HG03175 (cell line): ENCODE measurements at regions not wholly inside any gene's neighbourhood (a gene's known extent, or its start where the extent isn't known, plus 50 kb on each side); places are given as distances from the start of the nearest gene placed in this dataset.

Experiments
- ATAC-seq: cut with Tn5 transposase; IDR thresholded peaks from one replicate; pipeline ENCODE4 v1.9.1; 2021; ENCODE audit warnings: mild to moderate bottlenecking, moderate library complexity; ENCODE audit not compliant: unreplicated experiment

GRCh38 chr13:26456650-26457049 lies 100.8 kb upstream of the WASF3 start:
- no peak for ATAC-seq

- ATAC-seq = no peak
Observed at GRCh38 chr13:26457212-26457611, 100.3 kb upstream of the WASF3 start.

GRCh38 chr13:26458196-26458749 lies 99.2 kb upstream of the WASF3 start:
- no peak for ATAC-seq

GRCh38 chr13:26459276-26460131 lies 98.0 kb upstream of the WASF3 start:
- ATAC-seq = no peak

- ATAC-seq = no peak
Observed at GRCh38 chr13:26460648-26461047, 96.8 kb upstream of the WASF3 start.

GRCh38 chr13:26463296-26463695 lies 94.2 kb upstream of the WASF3 start:
- ATAC-seq = no peak

GRCh38 chr13:26463848-26464247 lies 93.6 kb upstream of the WASF3 start:
- ATAC-seq = no peak

GRCh38 chr13:26465514-26465913 lies 92.0 kb upstream of the WASF3 start:
- ATAC-seq = no peak

GRCh38 chr13:26465954-26466353 lies 91.5 kb upstream of the WASF3 start:
- ATAC-seq = no peak

GRCh38 chr13:26468265-26468801 lies 89.2 kb upstream of the WASF3 start:
- ATAC-seq = no peak

GRCh38 chr13:26469602-26470001 lies 87.9 kb upstream of the WASF3 start:
- ATAC-seq = no peak

- no peak for ATAC-seq
Observed at GRCh38 chr13:26471807-26472206, 85.7 kb upstream of the WASF3 start.

GRCh38 chr13:26473571-26474230 lies 83.8 kb upstream of the WASF3 start:
- ATAC-seq = no peak

GRCh38 chr13:26474286-26474685 lies 83.2 kb upstream of the WASF3 start:
- no peak for ATAC-seq

- ATAC-seq = no peak
Observed at GRCh38 chr13:26475176-26476110, 82.0 kb upstream of the WASF3 start.

GRCh38 chr13:26476111-26476781 lies 81.2 kb upstream of the WASF3 start:
- ATAC-seq = no peak

GRCh38 chr13:26476782-26477142 lies 80.7 kb upstream of the WASF3 start:
- ATAC-seq = no peak

GRCh38 chr13:26477681-26478080 lies 79.8 kb upstream of the WASF3 start:
- ATAC-seq = no peak

- no peak for ATAC-seq
Observed at GRCh38 chr13:26480246-26480855, 77.1 kb upstream of the WASF3 start.
